ENCODE measurements at regions not wholly inside any gene's neighbourhood (a gene's known extent, or its start where the extent isn't known, plus 50 kb on each side); places are given as distances from the start of the nearest gene placed in this dataset.

DNA sequence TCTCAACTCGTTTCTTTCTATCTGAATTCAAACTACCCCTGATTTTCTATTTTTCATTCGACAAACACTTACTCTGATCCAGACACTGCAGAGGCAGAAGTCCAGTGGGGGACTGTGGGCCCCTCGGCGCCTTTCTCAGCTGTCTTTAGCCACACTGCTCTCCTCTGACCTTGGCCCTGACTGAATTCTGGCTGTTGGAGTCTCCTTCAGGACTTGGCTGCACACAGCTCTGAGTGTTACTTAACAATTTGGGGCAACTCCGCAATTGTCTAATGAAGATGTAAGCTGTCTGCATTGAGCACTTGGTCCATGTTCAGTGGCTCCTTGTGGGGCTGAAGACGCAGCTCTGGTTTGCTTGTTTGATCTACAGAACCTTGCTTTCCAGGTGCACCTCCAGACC lies 57.3 kb upstream of the ACSL1 start:
- TF ChIP-seq, protein P1, sequence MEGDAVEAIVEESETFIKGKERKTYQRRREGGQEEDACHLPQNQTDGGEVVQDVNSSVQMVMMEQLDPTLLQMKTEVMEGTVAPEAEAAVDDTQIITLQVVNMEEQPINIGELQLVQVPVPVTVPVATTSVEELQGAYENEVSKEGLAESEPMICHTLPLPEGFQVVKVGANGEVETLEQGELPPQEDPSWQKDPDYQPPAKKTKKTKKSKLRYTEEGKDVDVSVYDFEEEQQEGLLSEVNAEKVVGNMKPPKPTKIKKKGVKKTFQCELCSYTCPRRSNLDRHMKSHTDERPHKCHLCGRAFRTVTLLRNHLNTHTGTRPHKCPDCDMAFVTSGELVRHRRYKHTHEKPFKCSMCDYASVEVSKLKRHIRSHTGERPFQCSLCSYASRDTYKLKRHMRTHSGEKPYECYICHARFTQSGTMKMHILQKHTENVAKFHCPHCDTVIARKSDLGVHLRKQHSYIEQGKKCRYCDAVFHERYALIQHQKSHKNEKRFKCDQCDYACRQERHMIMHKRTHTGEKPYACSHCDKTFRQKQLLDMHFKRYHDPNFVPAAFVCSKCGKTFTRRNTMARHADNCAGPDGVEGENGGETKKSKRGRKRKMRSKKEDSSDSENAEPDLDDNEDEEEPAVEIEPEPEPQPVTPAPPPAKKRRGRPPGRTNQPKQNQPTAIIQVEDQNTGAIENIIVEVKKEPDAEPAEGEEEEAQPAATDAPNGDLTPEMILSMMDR (IDR thresholded peaks at IDR 0.05; ENCODE audit: low read depth, low read length), result no peak
- no peak for TF ChIP-seq EZH2phosphoT487 (IDR thresholded peaks at IDR 0.05; ENCODE audit: low read depth)

All from OCI-LY3 (cell line).